ENCODE measurements at regions not wholly inside any gene's neighbourhood (a gene's known extent, or its start where the extent isn't known, plus 50 kb on each side); places are given as distances from the start of the nearest gene placed in this dataset.

GRCh38 chr1:2941040-2941439 is 80.2 kb upstream of the ACTRT2 start:
- no peak overlapping the region for H2AFZ ChIP-seq (ENCODE audit: low read length)
- H3K9me2 ChIP-seq (ENCODE audit: low read depth, low read length), result no peaks in the 10 kb centered on the region
- H3K4me3 ChIP-seq (ENCODE audit: low read depth, low read length, poor library complexity, severe bottlenecking), result no peak overlapping the region
- H3F3A ChIP-seq (ENCODE audit: insufficient read depth, low read length), result no peaks in the 10 kb centered on the region
- no peak overlapping the region for H3K4me2 ChIP-seq (ENCODE audit: low read length)
- H3K27ac ChIP-seq (ENCODE audit: low read depth, low read length, poor library complexity, severe bottlenecking), result no peak overlapping the region
- TF ChIP-seq CTCF (IDR thresholded peaks at IDR 0.05; ENCODE audit: low read length), result no peak
- no peak for TF ChIP-seq EZH2 (IDR thresholded peaks at IDR 0.05; ENCODE audit: borderline replicate concordance, low read length)
- no peak overlapping the region for H3K9ac ChIP-seq (ENCODE audit: low read length)
- no peaks in the 10 kb centered on the region for H3K4me1 ChIP-seq (ENCODE audit: insufficient read depth, low read length, severe bottlenecking)
- no peaks in the 10 kb centered on the region for H3K27me3 ChIP-seq (ENCODE audit: insufficient read depth, low read length)
- no peaks in the 10 kb centered on the region for H3K36me3 ChIP-seq (ENCODE audit: insufficient read depth, low read length)
- H3K9me3 ChIP-seq (ENCODE audit: low read length), result no peaks in the 10 kb centered on the region
- no peaks in the 10 kb centered on the region for H4K20me1 ChIP-seq (ENCODE audit: insufficient read depth, low read length)
- no peaks in the 10 kb centered on the region for H3K79me2 ChIP-seq (ENCODE audit: insufficient read depth, low read length)

- no peak overlapping the region for H3K4me2 ChIP-seq (ENCODE audit: low read length)
- H3K4me3 ChIP-seq (ENCODE audit: low read depth, low read length, poor library complexity, severe bottlenecking), result no peak overlapping the region
- TF ChIP-seq EZH2 (IDR thresholded peaks at IDR 0.05; ENCODE audit: borderline replicate concordance, low read length) (no peak), CTCF (IDR thresholded peaks at IDR 0.05; ENCODE audit: low read length) (no peak)
- no peaks in the 10 kb centered on the region for H3K9me2 ChIP-seq (ENCODE audit: low read depth, low read length)
- no peak overlapping the region for H3K27ac ChIP-seq (ENCODE audit: low read depth, low read length, poor library complexity, severe bottlenecking)
- H3K4me1 ChIP-seq (ENCODE audit: insufficient read depth, low read length, severe bottlenecking), result no peaks in the 10 kb centered on the region
- H3K79me2 ChIP-seq (ENCODE audit: insufficient read depth, low read length), result no peaks in the 10 kb centered on the region
- no peaks in the 10 kb centered on the region for H4K20me1 ChIP-seq (ENCODE audit: insufficient read depth, low read length)
- H3F3A ChIP-seq (ENCODE audit: insufficient read depth, low read length), result no peaks in the 10 kb centered on the region
- no peak overlapping the region for H3K9ac ChIP-seq (ENCODE audit: low read length)
- no peak overlapping the region for H2AFZ ChIP-seq (ENCODE audit: low read length)
- H3K9me3 ChIP-seq (ENCODE audit: low read length), result no peaks in the 10 kb centered on the region
- H3K36me3 ChIP-seq (ENCODE audit: insufficient read depth, low read length), result no peaks in the 10 kb centered on the region
- no peaks in the 10 kb centered on the region for H3K27me3 ChIP-seq (ENCODE audit: insufficient read depth, low read length)
Measured at GRCh38 chr1:2941907-2942306, 79.4 kb upstream of the ACTRT2 start.

- no peaks in the 10 kb centered on the region for H3K36me3 ChIP-seq (ENCODE audit: insufficient read depth, low read length)
- H3K79me2 ChIP-seq (ENCODE audit: insufficient read depth, low read length), result no peaks in the 10 kb centered on the region
- no peak overlapping the region for H3K27ac ChIP-seq (ENCODE audit: low read depth, low read length, poor library complexity, severe bottlenecking)
- no peaks in the 10 kb centered on the region for H4K20me1 ChIP-seq (ENCODE audit: insufficient read depth, low read length)
- no peaks in the 10 kb centered on the region for H3K4me1 ChIP-seq (ENCODE audit: insufficient read depth, low read length, severe bottlenecking)
- H3K9me2 ChIP-seq (ENCODE audit: low read depth, low read length), result no peaks in the 10 kb centered on the region
- no peak overlapping the region for H3K9ac ChIP-seq (ENCODE audit: low read length)
- no peaks in the 10 kb centered on the region for H3K27me3 ChIP-seq (ENCODE audit: insufficient read depth, low read length)
- no peak overlapping the region for H3K4me3 ChIP-seq (ENCODE audit: low read depth, low read length, poor library complexity, severe bottlenecking)
- no peak overlapping the region for H3K4me2 ChIP-seq (ENCODE audit: low read length)
- H3F3A ChIP-seq (ENCODE audit: insufficient read depth, low read length), result no peaks in the 10 kb centered on the region
- H2AFZ ChIP-seq (ENCODE audit: low read length), result no peak overlapping the region
- no peaks in the 10 kb centered on the region for H3K9me3 ChIP-seq (ENCODE audit: low read length)
- TF ChIP-seq CTCF (IDR thresholded peaks at IDR 0.05; ENCODE audit: low read length), result no peak
- no peak for TF ChIP-seq EZH2 (IDR thresholded peaks at IDR 0.05; ENCODE audit: borderline replicate concordance, low read length)
Measured at GRCh38 chr1:2942410-2942809, 78.9 kb upstream of the ACTRT2 start.

Measured in OCI-LY1 (cell line).